LNCaP clone FGC (cell line): ENCODE measurements at regions not wholly inside any gene's neighbourhood (a gene's known extent, or its start where the extent isn't known, plus 50 kb on each side); places are given as distances from the start of the nearest gene placed in this dataset.

ENCODE experiments used
- DNase-seq: peaks from one replicate; pipeline ENCODE4 v3.0.0-alpha.2; 2011; ENCODE audit warnings: low read depth
- H3K4me3 ChIP-seq: 2 replicates; pipeline ENCODE4 v1.5.1; 2011; ENCODE audit warnings: mild to moderate bottlenecking, low read depth, low read length, control low read depth
- TF ChIP-seq, protein P1 (sequence below): IDR thresholded peaks from 2 replicates; pipeline ENCODE4 v1.5.1; 2012; ENCODE audit warnings: mild to moderate bottlenecking; ENCODE audit not compliant: control insufficient read depth, insufficient read depth; ENCODE audit errors: extremely low read depth

DNA sequence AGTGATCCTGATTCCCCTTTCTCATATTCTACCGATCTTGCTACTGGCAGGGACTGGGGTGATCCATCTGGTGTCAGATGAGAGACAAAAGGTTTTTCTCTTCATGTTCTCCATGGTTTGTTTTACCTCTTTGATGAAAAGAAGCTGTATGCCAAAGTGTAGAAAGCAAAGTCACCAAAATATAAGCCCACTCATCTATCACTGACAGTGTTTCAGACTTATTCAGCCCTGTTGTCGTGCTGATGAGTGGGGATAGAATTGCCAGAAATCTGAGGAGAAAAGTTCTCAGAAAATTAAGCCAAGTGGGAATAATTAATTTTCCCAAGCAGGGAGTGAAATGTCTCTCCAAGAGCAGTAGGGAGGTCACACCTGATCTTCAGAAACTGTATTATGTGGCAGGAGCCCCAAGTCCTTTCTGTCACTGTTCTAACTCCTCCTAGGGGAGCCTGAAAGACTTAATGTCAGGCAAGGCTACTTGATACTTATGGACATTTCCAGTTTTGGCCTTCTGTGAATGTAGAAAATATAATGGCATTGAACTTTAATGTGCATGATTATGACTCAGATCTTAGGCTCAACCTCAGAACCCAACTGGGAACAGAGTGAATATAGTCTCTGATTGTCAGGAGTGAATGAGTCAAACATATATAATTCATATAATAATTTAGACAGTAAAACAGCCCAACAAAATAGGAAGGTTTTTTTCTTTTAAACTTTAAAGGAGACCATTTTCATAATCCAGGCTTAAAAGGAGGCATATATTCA, 298.1 kb downstream of the ANKRD50 start:
- no peak for DNase-seq
- TF ChIP-seq, protein P1, sequence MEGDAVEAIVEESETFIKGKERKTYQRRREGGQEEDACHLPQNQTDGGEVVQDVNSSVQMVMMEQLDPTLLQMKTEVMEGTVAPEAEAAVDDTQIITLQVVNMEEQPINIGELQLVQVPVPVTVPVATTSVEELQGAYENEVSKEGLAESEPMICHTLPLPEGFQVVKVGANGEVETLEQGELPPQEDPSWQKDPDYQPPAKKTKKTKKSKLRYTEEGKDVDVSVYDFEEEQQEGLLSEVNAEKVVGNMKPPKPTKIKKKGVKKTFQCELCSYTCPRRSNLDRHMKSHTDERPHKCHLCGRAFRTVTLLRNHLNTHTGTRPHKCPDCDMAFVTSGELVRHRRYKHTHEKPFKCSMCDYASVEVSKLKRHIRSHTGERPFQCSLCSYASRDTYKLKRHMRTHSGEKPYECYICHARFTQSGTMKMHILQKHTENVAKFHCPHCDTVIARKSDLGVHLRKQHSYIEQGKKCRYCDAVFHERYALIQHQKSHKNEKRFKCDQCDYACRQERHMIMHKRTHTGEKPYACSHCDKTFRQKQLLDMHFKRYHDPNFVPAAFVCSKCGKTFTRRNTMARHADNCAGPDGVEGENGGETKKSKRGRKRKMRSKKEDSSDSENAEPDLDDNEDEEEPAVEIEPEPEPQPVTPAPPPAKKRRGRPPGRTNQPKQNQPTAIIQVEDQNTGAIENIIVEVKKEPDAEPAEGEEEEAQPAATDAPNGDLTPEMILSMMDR: no peak

DNA sequence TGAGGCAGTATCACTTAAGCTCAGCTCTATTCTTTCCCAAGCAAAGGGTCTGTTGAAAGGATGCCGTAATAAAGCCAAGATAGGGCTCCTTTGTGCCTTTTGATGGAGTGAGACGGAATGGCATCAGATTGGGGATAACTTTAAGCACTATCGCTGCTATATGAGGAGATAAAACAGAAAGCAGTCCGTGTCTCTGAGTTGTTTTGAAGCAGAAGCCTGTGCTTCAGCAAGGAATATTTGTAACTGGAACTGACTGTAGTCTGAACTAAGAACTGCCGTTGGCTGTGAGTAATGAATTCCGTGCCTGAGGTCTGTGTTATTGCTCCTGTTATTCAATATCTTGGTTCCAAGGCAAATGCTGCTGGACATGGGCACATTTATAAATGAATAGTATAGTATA, 297.4 kb downstream of the ANKRD50 start:
- DNase-seq: no peak
- TF ChIP-seq, protein P1: no peak
- H3K4me3 ChIP-seq: no peak overlapping the region

More for the DNA sequence above, 298.1 kb downstream of the ANKRD50 start:
- H3K4me3 ChIP-seq: no peak overlapping the region

DNA sequence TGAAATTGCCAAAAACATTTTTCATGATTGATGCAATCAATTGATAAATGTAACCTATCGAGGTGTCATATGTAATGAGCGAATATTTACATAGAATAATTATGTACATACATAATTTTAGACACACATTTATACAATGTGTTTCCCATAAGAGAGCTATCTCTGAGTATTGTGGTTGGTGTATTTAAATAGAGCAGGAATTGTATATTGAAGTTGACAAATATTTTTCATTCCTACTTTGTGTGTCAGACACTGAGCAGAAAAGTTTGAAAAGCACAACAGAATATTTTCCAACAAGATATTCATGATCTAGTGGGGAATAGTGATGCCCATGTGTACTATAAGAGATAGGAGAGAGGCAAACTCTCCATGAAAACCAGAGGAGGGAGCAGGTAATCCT, 295.2 kb downstream of the ANKRD50 start:
- TF ChIP-seq, protein P1: no peak
- no peak for DNase-seq

DNA sequence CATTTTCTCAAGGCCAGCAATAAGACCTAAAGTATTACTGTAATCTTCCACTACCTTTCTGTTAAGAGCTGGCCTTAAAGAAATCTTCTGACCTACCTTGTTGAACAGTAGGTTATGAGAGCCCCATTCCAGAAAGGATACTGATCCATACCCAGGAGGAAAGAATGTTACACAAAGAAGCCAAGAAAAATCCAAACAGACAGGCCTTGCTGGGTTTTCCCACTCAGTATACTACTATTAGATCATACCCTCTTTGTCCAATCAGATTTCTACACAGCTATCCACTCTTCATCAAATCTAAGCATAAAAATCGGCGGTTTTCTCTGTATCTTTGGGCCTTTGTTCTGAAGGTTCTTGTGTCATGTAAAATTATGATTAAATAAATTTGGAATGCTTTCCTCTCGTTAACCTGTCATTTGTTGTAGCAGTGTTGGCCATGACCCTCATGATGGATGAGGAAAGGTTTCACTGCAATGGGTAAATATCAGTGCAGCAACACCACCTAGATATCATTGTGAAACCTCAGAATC, 292.3 kb downstream of the ANKRD50 start:
- no peak for DNase-seq
- H3K4me3 ChIP-seq: no peak overlapping the region
- TF ChIP-seq, protein P1: no peak

More for the DNA sequence above, 295.2 kb downstream of the ANKRD50 start:
- no peak overlapping the region for H3K4me3 ChIP-seq

DNA sequence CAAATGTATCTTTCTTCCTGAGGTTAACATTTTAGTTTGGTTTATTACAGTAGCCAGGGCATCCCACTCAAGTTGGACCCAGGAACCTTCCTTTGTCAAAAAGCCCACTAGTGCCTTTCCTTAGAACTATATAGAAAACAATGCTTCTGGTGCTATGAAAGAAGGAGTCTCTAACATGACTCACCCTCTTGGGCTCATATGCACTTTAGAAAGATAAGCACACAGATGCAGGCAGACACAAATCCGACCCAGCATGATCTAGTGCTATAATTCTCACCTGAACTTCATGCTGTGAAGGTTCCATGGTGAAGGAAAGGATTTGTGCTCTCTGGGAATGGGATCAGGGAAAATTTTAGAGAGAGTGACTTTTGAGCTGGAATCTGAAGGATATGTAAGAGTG, 289.4 kb downstream of the ANKRD50 start:
- no peak for DNase-seq
- TF ChIP-seq, protein P1: no peak
- H3K4me3 ChIP-seq: no peak overlapping the region

DNA sequence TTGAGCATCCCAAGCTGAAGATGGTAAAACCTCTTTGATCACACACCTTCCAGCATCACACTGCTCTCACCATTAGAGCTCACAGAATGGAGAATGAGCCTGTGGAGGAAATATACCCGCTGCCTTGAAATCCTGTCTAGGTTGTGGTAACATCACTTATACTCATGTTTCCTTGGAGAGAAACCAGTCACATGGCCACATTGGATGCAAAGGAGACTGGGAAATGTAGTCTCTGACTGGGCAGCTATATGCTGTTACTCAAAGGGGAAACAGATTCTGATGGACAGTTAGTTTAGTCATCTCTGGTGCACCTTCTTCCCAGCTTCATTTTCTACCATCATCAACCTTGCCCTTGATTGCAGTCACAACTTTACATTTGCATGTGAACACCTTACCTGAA, 286.3 kb downstream of the ANKRD50 start:
- DNase-seq: no peak
- TF ChIP-seq, protein P1: no peak
- no peak overlapping the region for H3K4me3 ChIP-seq
